Epithelial cell of proximal tubule (primary cell): ENCODE measurements at regions not wholly inside any gene's neighbourhood (a gene's known extent, or its start where the extent isn't known, plus 50 kb on each side); places are given as distances from the start of the nearest gene placed in this dataset.

Experiments
- DNase-seq: peaks from one replicate; pipeline ENCODE4 v3.0.0-alpha.2; 2011; ENCODE audit warnings: low read depth
- H3K4me3 ChIP-seq: 2 replicates; pipeline ENCODE4 v1.5.1; 2011; ENCODE audit warnings: low read depth, mild to moderate bottlenecking, low read length
- CTCF ChIP-seq: conservative IDR thresholded peaks from 2 replicates; pipeline ENCODE4 v1.5.1; 2012; ENCODE audit warnings: low read depth, mild to moderate bottlenecking, low read length

GRCh38 chr9:111180811-111181210, 142.5 kb upstream of the LPAR1 start:
- DNase-seq, result no peak
- no peak for TF ChIP-seq CTCF

GRCh38 chr9:111179577-111179976, 141.3 kb upstream of the LPAR1 start:
- TF ChIP-seq CTCF, result no peak
- H3K4me3 ChIP-seq, result no peak overlapping the region
- no peak for DNase-seq

More at GRCh38 chr9:111180811-111181210, 142.5 kb upstream of the LPAR1 start:
- no peak overlapping the region for H3K4me3 ChIP-seq

- H3K4me3 ChIP-seq, result no peak overlapping the region
- DNase-seq, result peak; percentile 98
- no peak for TF ChIP-seq CTCF
These were observed 140.2 kb upstream of the LPAR1 start for GRCh38 chr9:111178331-111179055.

GRCh38 chr9:111176511-111176910, 138.2 kb upstream of the LPAR1 start:
- no peak overlapping the region for H3K4me3 ChIP-seq
- no peak for TF ChIP-seq CTCF
- DNase-seq, result peak; percentile 70

- H3K4me3 ChIP-seq, result no peak overlapping the region
- DNase-seq, result no peak
- no peak for TF ChIP-seq CTCF
These were observed 137.1 kb upstream of the LPAR1 start for GRCh38 chr9:111175350-111175749.

- TF ChIP-seq CTCF, result no peak
- DNase-seq, result no peak
- no peak overlapping the region for H3K4me3 ChIP-seq
These were observed 129.1 kb upstream of the LPAR1 start for GRCh38 chr9:111167341-111167740.
